IPS-20b (cell line): ENCODE measurements at regions not wholly inside any gene's neighbourhood (a gene's known extent, or its start where the extent isn't known, plus 50 kb on each side); places are given as distances from the start of the nearest gene placed in this dataset.
A peak's percentile ranks its signal among the peaks of the same experiment; 100 is the strongest.

Experiments
- H3K27ac ChIP-seq: one replicate; pipeline ENCODE4 v1.5.1; 2013; ENCODE audit warnings: low read length
- H3K27me3 ChIP-seq: 2 replicates; pipeline ENCODE4 v1.6.1; 2013; ENCODE audit warnings: mild to moderate bottlenecking, low read length, inconsistent platforms; ENCODE audit not compliant: insufficient read depth
- H3K36me3 ChIP-seq: 2 replicates; pipeline ENCODE4 v1.6.1; 2013; ENCODE audit warnings: low read depth, mild to moderate bottlenecking, inconsistent platforms, low read length, moderate library complexity; ENCODE audit not compliant: insufficient read depth
- H3K4me1 ChIP-seq: 2 replicates; pipeline ENCODE4 v1.6.1; 2013; ENCODE audit warnings: mild to moderate bottlenecking, control low read depth, inconsistent platforms, low read length, moderate library complexity; ENCODE audit not compliant: insufficient read depth
- H3K4me3 ChIP-seq: 2 replicates; pipeline ENCODE4 v1.5.1; 2013; ENCODE audit warnings: mild to moderate bottlenecking, low read length, inconsistent platforms
- H3K9ac ChIP-seq: 2 replicates; pipeline ENCODE4 v1.6.1; 2013; ENCODE audit warnings: low read depth, mild to moderate bottlenecking, inconsistent platforms, low read length, moderate library complexity
- H3K9me3 ChIP-seq: 2 replicates; pipeline ENCODE4 v1.6.1; 2013; ENCODE audit warnings: mild to moderate bottlenecking, low read depth, low read length, inconsistent platforms; ENCODE audit not compliant: insufficient read depth

GRCh38 chr2:118221536-118222272, 133.4 kb downstream of the INSIG2 start:
- no peaks in the 10 kb centered on the region for H3K9me3 ChIP-seq
- no peak overlapping the region for H3K4me3 ChIP-seq
- H3K27ac ChIP-seq: no peak overlapping the region
- peaks cover 43% of the 10 kb centered on the region for H3K27me3 ChIP-seq
- H3K36me3 ChIP-seq: no peaks in the 10 kb centered on the region
- H3K4me1 ChIP-seq: peaks cover 15% of the 10 kb centered on the region; the same call in 1 of the 2 replicates
- H3K9ac ChIP-seq: no peak overlapping the region

GRCh38 chr2:118219611-118220010, 131.3 kb downstream of the INSIG2 start:
- no peak overlapping the region for H3K9ac ChIP-seq
- H3K9me3 ChIP-seq: no peaks in the 10 kb centered on the region
- no peak overlapping the region for H3K4me3 ChIP-seq
- H3K36me3 ChIP-seq: no peaks in the 10 kb centered on the region
- H3K27me3 ChIP-seq: peaks cover 22% of the 10 kb centered on the region
- no peak overlapping the region for H3K27ac ChIP-seq
- peaks cover 11% of the 10 kb centered on the region; the same call in 1 of the 2 replicates for H3K4me1 ChIP-seq

GRCh38 chr2:118216224-118216623, 128.0 kb downstream of the INSIG2 start:
- H3K9me3 ChIP-seq: no peaks in the 10 kb centered on the region

GRCh38 chr2:118209727-118210126, 121.5 kb downstream of the INSIG2 start:
- Histone ChIP-seq H3K9me3 (no peaks in the 10 kb centered on the region), H3K27me3 (no peaks in the 10 kb centered on the region), H3K36me3 (no peaks in the 10 kb centered on the region), H3K27ac (no peak overlapping the region), H3K4me3 (no peak overlapping the region), H3K4me1 (no peaks in the 10 kb centered on the region), H3K9ac (no peak overlapping the region)

More at GRCh38 chr2:118216224-118216623, 128.0 kb downstream of the INSIG2 start:
- H3K27ac ChIP-seq: no peak overlapping the region
- no peak overlapping the region for H3K9ac ChIP-seq
- no peaks in the 10 kb centered on the region for H3K4me1 ChIP-seq
- H3K4me3 ChIP-seq: no peak overlapping the region
- no peaks in the 10 kb centered on the region for H3K27me3 ChIP-seq
- no peaks in the 10 kb centered on the region for H3K36me3 ChIP-seq

GRCh38 chr2:118207889-118208288, 119.6 kb downstream of the INSIG2 start:
- Histone ChIP-seq H3K9me3 (no peaks in the 10 kb centered on the region), H3K27ac (no peak overlapping the region), H3K9ac (no peak overlapping the region), H3K27me3 (no peaks in the 10 kb centered on the region), H3K36me3 (no peaks in the 10 kb centered on the region), H3K4me3 (no peak overlapping the region), H3K4me1 (no peaks in the 10 kb centered on the region)

- no peaks in the 10 kb centered on the region for H3K36me3 ChIP-seq
- H3K27ac ChIP-seq: no peak overlapping the region
- no peak overlapping the region for H3K9ac ChIP-seq
- H3K4me1 ChIP-seq: no peaks in the 10 kb centered on the region
- H3K9me3 ChIP-seq: no peaks in the 10 kb centered on the region
- no peaks in the 10 kb centered on the region for H3K27me3 ChIP-seq
- H3K4me3 ChIP-seq: no peak overlapping the region
Measured at GRCh38 chr2:118202707-118203303, 114.5 kb downstream of the INSIG2 start.

- H3K9ac ChIP-seq: no peak overlapping the region
- H3K9me3 ChIP-seq: no peaks in the 10 kb centered on the region
- no peaks in the 10 kb centered on the region for H3K36me3 ChIP-seq
- H3K27ac ChIP-seq: no peak overlapping the region
- no peaks in the 10 kb centered on the region for H3K27me3 ChIP-seq
- no peaks in the 10 kb centered on the region for H3K4me1 ChIP-seq
- H3K4me3 ChIP-seq: no peak overlapping the region
Measured at GRCh38 chr2:118198268-118198667, 110.0 kb downstream of the INSIG2 start.

- Histone ChIP-seq H3K4me1 (no peaks in the 10 kb centered on the region), H3K9ac (no peak overlapping the region), H3K27ac (no peak overlapping the region), H3K9me3 (no peaks in the 10 kb centered on the region), H3K4me3 (no peak overlapping the region), H3K27me3 (no peaks in the 10 kb centered on the region), H3K36me3 (no peaks in the 10 kb centered on the region)
Measured at GRCh38 chr2:118197011-118197675, 108.9 kb downstream of the INSIG2 start.

GRCh38 chr2:118190474-118190873, 102.2 kb downstream of the INSIG2 start:
- no peaks in the 10 kb centered on the region for H3K36me3 ChIP-seq

GRCh38 chr2:118186858-118187254, 98.6 kb downstream of the INSIG2 start:
- peak overlapping the region; percentile 93 for H3K9ac ChIP-seq
- H3K4me3 ChIP-seq: peak overlapping the region; percentile 84; the same call in 1 of the 2 replicates
- peak overlapping the region; percentile 10 for H3K27ac ChIP-seq
- H3K4me1 ChIP-seq: peaks cover 3% of the 10 kb centered on the region; the same call in 1 of the 2 replicates
- H3K36me3 ChIP-seq: no peaks in the 10 kb centered on the region
- H3K27me3 ChIP-seq: peaks cover 12% of the 10 kb centered on the region; the same call in 1 of the 2 replicates
- no peaks in the 10 kb centered on the region for H3K9me3 ChIP-seq

More at GRCh38 chr2:118190474-118190873, 102.2 kb downstream of the INSIG2 start:
- Histone ChIP-seq H3K9ac (no peak overlapping the region), H3K9me3 (no peaks in the 10 kb centered on the region), H3K27me3 (peaks cover 12% of the 10 kb centered on the region; the same call in 1 of the 2 replicates), H3K27ac (no peak overlapping the region), H3K4me3 (no peak overlapping the region; the same call in 1 of the 2 replicates), H3K4me1 (peaks cover 3% of the 10 kb centered on the region; the same call in 1 of the 2 replicates)

GRCh38 chr2:118186110-118186857, 98.0 kb downstream of the INSIG2 start:
- peak overlapping the region; percentile 10 for H3K27ac ChIP-seq
- H3K4me1 ChIP-seq: peaks cover 3% of the 10 kb centered on the region; the same call in 1 of the 2 replicates
- H3K27me3 ChIP-seq: peaks cover 12% of the 10 kb centered on the region; the same call in 1 of the 2 replicates
- H3K4me3 ChIP-seq: peak overlapping the region; percentile 84
- no peaks in the 10 kb centered on the region for H3K36me3 ChIP-seq
- H3K9me3 ChIP-seq: no peaks in the 10 kb centered on the region
- H3K9ac ChIP-seq: peak overlapping the region; percentile 93
